MV-4-11 (cell line): ENCODE measurements at regions not wholly inside any gene's neighbourhood (a gene's known extent, or its start where the extent isn't known, plus 50 kb on each side); places are given as distances from the start of the nearest gene placed in this dataset.
A peak's percentile ranks its signal among the peaks of the same experiment; 100 is the strongest.

ENCODE experiments used
- DNase-seq: peaks from one replicate; lab custom pipeline; 2025; lab: John Stamatoyannopoulos, UW

DNA sequence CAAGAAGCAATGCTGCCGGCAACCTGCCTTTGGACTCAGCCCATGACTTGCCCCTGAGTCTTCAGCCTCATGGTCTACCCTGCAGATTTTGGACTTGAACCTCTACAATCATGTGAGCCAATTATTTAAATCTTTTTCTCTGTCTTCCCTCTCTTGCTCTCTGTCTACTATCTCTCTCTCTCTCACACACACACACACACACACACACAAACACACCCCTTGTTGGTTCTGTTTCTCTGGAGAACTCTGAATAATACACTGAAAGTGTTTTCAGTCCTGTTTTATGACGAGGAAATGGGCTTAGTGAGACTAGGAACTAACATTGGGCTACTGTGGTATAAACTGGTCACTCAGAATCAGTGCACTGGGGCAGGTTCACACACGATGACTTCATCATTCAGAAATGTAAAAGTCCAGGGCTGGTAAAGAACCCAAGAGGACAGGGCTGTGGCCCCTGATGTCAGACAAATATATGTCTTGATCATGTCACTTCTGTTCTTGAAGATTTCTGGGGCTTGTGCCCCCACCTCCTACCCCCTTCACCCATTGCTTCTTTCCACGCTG lies 266.1 kb upstream of the SIX2 start:
- no peak for DNase-seq

DNA sequence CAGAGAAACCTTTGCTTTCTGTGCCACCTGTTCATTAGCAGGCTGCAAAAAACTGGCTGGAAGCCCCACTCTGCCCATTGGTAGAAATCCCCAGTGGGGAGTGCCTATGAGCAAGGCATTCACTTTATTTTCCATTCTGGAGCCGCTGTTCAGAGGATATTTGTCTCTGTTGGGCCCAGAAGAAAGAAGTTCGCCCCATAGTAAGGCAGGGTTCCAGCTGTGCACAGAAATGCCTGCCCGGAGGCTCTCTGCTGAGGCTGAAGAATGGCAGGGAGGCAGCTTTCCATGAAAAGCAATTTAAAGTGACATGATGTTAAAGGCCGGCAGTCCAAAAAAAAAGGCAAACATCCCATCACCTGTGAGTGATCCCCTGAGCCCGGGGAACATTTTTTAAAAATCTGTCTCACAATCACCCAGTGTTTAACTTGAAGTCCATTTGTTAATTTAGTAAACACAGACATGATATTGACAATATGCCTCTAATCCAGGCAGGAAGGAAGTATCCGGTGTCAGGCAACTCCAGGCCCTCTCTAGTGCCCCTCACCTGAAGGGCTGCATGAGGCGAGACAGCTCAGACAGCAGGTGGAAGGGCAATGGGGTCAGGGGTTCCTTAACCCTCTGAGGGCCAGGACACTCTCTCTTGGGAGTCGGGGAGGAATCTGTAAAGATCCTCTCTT lies 265.1 kb upstream of the SIX2 start:
- DNase-seq, result no peak

DNA sequence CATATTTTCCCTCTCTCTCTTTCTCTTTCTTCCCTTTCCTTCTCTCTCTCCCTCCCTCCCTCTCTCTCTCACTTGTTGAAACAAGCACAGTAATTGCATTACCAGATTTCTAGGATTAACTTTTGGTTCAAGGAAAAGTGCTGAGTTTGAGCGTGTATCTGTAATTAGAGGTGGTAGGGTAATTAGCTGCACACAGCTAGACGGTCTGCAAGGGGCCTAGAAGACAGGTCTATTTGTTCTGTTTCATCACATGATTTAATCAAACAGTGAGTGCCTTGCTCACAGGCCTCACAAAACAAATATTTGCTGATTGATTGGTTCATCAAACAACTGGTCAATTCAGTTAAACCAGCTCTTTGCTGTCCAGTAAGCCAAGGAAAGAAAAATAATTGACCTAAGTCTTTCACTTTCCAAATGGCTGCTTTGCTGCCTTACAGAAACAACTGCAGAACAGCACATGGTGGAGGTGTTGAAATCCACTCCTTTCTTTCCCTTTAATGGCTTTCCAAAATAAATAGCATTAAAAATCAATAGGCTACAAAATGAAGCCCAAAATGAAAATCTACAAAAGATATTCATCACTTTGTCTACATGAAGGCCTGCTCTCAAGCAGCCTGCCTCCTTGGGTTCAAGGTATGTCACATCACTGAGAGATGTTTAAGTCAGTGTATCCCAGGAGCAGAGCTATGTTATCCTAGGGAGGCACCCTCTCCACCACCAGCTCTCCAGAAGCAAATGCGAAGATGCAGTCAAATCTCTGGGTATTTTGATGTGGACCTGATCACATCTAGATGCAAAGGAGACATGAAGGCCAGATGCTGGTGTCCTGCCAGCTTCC lies 264.4 kb upstream of the SIX2 start:
- DNase-seq, result no peak

DNA sequence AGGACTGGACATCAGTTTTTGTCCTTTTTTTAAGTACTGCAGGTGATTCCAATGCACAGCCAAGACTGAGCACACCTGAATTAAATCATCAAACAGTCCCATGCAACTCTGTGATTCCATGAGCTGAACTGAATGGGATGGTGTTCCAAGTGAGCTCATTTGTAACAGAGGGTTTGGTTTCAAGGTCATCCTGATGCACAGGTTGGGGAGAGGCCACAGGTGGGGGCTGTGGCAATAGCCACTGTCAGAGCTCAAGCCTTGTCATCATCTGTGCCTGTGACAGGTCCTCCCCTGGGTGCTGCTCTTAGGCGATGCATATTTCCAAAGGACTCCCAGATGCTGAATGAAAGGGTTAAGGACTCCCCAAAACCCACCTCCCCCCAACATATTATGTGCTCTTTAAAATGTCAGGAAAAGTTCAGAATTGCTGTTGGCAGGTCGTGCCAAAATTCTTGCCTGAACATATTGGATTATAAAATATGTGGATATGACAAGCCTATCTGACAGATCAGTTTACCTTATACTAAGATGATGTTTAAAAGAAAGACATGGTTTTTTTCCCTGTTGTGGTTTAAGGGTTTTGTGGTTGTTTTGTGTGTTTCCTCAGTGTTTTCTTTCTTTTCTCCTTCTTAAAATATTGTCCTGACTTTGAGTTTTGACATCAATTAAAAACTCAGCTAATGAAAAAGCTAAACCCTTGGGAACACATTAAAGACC lies 263.5 kb upstream of the SIX2 start:
- DNase-seq, result no peak

DNA sequence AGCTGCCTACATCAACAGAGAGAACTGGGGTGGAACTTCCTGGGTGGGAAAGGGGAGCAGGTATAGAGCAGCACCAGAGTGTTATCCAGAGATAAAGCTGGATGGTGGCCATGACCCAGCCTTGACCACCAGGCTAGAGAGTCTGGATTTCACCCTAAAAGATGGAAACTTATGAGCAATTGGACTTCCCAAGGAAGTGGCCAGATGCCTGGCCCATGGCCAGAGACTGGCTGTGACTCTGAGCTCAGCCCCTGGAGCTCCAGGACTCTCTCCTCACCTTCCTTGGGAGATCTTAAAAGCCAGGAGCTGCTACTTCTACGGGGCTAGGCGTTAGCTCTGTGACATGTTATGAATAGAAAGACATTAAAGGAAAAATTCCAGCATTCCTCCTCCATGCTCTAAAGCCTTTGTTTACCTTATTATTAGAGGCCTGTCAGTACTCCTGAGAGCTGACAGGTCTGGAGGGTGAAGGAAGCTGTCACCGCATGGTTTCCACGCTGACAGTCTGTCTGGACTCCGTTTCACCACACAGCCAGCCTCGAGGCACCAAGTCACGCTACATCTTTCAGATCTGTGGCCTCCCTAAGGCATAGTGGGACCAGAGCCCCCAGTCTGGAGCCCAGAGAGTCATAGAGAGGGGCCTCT lies 260.0 kb upstream of the SIX2 start:
- DNase-seq, result no peak

DNA sequence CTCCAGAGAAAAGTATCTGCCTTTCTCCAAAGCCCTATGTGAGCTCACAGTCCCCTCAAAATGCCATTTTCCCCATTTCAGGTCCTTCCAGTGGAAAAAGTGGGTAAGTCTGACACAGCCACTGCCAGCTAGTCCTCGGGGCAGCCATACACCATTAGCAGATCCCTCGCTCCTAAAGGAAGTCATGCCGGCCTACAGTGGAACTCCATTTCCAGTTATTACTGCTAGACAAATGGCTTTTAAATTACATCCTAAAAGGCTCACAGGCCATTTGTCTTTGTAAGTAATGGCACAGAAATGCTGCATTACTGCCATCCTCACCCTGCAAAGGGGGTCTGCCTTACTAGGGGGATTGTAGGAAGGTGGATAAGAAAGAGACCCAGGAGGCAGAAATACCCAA lies 259.4 kb upstream of the SIX2 start:
- no peak for DNase-seq

DNA sequence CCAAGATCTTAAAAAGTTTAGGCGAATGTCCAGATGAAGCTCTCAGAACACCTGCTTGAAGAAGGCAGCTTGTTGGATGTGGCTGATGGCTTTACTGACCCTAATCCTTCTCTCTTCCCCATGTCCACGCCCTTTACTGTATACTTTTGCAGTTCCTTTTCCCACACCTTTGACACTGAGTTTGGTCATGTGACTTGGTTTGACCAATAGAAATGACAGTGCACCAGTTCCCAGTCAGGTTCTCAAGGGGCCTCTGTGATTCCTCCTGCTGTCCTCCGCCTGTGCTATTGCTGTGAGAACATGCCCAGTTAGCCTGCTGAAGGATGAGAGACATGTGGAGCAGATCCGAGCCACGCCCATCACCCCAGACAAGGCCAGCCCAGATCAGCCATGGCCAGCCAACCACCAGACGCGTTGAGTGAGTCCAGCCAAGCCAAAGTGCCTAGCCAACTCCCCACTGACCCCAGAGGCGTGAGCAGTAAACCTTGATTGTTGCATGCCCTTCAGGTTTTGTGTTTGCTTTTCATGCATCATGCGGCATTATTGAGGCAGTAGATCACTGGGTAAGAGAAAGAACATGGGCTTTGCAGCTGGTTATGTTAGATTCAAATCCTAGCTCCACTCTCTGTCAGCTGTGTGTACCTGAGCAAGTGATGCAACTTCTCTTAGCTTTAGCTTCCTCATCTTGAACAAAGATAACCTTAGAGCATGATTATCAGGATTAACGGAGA lies 258.0 kb upstream of the SIX2 start:
- no peak for DNase-seq

DNA sequence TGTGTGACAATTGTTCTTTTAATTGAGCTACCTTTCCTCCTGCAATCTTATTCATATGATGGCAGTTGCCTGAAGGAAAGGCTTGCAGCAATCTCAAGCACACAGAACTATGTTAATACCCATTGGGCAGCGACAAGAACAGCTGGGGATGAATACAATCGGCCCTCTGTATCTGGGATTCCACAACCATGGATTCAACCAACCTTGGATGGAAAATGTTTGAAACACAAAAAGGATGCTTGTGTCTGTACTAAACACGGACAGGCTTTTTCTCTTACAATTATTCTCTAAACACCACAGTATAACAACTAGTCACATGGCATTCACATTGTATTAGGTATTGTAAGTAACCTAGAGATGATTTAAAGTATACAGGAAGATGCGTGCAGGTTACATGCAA lies 256.1 kb upstream of the SIX2 start:
- no peak for DNase-seq

DNA sequence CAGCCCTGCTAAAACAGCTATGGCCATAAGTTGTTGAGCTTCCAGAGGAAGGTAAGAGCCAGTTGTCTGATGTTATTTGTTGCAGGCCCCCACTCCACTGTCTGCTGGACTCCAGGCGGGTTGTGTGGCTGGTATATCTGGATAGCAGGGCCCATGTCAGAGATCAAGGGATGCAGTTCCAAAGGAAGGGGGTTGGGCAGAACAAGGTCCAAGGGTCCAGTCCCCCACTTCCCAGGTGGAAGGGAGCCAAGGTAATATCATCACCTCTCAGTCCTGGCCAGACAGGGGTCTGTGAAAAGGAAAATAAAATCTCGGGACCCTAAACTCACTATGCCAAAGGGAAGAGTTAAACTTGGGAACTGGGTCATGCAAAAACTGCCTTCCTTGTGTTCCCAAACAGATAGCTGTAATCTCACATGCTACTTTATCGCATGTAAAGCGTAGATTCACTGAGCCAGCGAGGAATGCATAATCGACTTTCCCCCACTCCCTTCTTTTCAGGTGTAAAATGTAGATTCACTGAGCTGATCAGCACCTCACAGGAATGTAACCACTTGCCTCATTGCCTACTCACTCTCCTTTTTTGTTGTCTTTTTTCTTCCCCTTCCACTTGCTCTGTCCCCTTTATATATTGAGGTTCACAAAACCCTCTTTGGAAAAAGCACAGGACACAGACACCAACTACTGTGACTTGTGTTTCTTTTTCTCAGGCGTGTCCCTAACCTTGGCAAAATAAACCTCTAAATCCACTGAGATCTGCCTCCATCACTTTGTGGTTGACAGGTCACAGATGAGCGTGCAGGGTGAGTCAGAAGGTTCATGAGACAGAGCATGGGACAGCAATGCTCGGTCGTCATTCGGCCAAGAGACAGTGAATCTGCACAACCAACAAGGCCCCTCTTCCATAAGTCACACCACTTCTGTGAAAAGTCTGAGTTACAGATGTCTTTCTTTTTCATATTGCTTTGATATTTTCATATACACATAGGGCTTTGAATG lies 255.3 kb upstream of the SIX2 start:
- DNase-seq, result no peak

DNA sequence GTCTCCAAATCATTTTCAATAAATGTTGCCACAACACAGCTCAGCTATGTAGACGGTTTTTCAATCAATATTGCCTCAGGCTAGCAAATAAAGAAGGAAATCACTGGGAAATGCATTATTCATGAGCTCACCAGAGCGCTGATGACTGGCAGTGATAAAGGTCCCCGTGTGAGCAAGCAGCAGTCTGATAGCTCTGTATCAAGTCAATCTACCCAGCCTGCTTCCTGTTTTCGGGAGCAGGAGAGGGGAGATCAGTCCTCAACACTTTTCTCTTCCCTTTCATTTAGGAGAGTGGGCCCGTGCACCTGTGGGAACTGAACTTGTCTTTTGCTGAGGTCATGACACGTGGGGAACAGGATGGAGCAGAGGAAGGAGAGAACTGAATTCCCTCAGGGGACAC lies 253.9 kb upstream of the SIX2 start:
- DNase-seq, result no peak

DNA sequence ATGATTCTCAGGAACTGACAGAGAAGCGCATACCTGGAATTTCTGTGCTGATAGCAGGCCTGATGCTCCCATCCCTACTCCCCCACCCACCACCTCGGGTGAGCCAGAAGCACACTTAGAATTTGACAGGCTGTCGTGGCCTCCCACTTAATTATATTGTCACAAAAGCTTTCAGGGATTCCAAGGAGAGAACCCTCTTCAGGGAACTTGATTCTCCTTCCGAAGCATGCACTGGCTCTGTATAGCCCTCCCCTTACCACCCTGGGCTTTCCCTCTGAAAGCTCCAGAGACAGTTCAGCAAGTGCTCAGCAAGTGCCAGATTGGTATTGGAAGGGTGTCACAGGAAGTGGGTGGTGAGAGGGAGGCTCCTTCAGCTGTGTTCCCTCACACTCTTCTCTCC lies 252.5 kb upstream of the SIX2 start:
- no peak for DNase-seq

DNA sequence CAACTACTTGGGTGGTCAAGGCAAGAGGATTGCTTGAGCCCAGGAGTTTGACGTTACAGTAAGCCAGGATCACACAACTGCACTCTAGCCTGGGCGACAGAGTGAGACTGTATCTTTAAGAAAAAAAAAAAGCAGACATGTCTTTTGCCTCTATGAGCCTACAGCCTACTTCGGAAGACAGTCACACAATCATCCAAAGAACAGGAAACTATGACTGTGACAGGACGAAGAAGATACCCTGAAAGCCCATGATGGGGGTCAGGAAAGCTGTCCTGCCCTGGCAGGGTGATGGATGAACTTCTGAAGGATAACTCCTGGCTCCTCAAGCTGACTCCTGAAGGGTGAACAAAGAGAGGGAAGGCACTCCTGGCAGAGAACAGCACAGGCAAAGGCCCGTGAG lies 251.7 kb upstream of the SIX2 start:
- no peak for DNase-seq

DNA sequence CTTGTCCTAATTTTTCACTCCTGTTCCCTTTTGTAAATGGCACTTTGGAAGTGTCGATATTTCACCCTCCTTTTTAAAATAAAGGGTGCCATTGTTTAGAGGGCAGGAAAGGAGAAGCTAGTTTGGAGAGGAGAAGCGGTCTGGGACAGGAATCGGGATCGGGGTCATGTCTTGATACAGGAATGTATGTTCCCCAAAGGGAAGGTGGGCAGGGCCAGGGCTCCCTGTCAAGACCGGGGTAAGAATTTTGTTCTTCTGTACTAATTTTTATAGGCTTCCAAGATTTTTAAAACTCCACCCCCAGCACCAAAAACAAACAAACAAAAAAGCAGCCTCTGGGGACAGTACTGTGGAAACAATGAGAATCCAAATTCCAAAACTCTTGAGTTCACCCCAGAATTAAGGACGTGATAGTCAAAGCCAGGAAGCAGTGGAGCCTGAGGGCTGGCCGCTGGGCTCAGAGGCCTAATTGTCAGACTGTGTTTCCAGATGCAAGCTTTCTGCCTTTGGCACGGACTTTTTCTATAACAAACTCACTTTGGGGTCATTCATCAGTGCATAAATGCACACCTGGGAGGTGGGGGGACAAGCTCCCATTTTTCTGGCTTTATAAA lies 250.4 kb upstream of the SIX2 start:
- DNase-seq, result no peak

DNA sequence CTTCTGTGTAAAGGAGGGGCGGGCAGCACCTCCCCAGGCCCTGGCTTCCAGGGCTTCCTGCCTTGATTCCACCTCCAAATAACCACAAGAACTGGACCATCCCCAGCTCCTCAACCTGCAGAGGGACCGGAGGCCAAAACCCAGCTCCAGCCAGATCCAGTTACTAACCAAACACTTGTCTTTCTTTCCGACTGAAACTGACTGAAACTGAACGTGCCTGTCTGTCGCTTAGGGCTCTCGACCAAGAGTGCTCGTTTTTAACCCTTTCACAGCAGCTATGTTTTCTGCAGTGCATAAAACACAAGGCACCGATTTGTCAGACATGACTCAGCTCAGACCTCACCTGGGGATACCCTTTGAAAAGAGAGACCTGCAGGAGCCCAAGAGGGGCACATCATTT lies 249.9 kb upstream of the SIX2 start:
- no peak for DNase-seq

DNA sequence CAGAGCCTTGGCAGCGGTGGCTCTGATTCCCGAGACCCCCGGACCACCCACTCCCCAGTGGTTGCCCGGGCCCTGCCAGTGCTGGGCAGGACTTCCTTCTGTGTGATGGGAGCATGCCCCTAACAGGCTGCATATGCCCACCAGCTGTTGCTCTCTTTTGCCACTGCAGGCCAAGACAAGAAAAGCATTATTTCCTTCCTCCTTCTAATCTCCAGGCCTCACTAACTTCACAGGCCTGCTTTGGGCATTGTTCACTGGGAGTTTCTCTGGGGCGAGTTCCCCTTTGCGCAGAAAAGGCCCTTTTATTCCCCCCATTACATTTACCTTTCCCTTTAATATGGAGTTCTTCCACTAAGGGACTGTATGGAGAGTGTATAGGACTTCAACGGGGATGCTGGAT lies 249.1 kb upstream of the SIX2 start:
- peak; percentile 26 for DNase-seq

DNA sequence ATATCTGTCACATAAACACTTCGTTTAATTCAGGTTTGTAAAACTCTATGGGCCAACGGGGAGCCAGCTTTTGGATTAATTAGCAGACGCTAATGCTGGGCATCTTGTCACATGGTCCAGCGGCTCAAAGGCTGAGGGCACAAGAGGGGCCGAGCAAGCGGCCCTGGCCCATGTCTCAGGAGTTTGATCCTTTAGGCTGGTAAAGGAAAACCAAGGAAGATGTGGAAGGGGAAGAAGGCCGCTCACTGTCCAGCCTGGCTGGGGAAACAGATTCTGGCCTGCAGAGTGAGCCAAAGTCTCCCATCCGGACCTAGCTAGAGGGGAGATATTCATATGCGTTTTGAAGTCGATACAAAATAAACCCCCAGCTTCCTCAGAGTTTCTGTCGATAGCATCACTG lies 248.6 kb upstream of the SIX2 start:
- DNase-seq, result no peak

DNA sequence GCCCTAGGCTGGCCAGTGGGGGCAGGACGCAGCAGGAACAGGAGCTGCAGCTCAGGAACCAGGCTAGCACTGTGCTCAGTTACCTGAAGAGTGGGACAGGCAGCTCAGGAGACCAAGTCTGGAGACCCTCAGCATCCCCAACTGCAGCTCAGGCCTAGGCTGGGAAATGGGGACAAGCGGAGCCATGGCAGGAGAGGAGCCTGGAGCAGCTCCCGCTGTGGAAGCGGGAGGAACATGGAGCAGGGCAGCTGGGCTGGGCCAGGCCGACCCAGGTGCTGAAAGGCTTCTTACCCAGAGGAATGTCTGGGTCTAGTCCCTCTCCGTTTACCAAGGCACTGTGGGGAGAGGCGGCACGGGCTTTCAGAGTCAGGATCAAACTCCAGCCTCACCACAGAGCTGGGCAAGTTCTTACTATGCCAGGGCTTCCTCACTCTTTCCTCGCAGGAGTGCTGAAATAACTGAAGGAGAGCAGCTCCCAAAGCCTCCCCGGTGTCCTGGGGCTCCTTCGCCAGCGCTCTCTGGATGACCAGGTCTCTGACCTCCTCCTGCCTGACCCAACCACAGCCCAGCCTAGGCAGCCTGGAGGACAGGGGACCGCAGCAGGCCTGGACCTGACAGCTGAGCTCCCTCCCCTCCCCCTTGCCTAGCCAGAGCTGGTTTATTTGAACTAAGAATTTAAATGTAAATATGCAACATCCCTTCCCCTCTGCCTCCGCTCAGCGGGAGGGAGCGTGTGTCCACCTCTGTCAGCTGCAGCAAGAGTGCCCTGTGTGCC lies 247.8 kb upstream of the SIX2 start:
- no peak for DNase-seq

DNA sequence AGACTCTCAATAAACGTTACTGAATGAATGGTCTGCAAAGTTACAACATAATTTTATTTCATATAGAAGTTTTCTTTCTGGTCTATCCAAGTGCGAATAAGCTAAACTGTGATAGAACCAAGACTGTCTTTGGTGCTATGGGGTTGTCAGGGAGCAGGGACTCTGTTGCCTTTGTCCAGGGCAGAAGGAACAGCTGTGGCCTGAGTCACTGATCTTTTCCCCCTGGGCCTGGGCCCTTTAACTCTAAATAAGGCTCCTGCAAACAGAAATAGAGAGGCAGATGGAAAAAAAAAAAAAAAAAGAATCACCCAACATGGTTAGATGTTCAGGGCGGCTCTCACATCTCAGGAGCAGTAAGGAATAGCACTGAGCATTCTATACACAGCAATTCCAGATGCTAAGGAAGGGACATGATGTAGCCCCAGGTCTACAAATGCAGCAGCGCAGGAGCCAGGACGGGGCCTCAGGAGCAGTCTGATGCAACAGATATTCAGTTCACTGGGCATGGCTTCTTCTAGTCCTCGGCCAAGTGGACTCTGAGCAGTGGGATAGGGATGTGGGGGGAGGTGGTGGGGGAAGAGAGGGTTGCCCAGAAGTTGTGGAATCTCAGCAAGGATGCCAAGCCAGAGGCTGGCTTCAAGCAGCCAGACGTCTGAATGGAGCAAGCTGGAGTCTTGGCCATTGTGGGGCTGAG lies 247.1 kb upstream of the SIX2 start:
- DNase-seq, result no peak
